Retinal pigment epithelial cell (primary cell): ENCODE measurements at regions not wholly inside any gene's neighbourhood (a gene's known extent, or its start where the extent isn't known, plus 50 kb on each side); places are given as distances from the start of the nearest gene placed in this dataset.

Experiments used
- DNase-seq: peaks from one replicate; pipeline ENCODE4 v3.0.0-alpha.2; 2010; ENCODE audit warnings: low read depth
- H3K4me3 ChIP-seq: 2 replicates; pipeline ENCODE4 v1.5.1; 2011; ENCODE audit warnings: mild to moderate bottlenecking, low read length, control low read depth, moderate library complexity
- CTCF ChIP-seq: conservative IDR thresholded peaks from 2 replicates; pipeline ENCODE4 v1.5.1; 2011; ENCODE audit warnings: low read depth, low read length, control low read depth, inconsistent platforms

- TF ChIP-seq CTCF, result no peak
- DNase-seq, result no peak
- no peak overlapping the region for H3K4me3 ChIP-seq
These were observed 256.3 kb upstream of the SDK2 start for GRCh38 chr17:73900516-73900915.

- H3K4me3 ChIP-seq, result no peak overlapping the region
- DNase-seq, result no peak
- TF ChIP-seq CTCF, result no peak
These were observed 257.0 kb upstream of the SDK2 start for GRCh38 chr17:73901249-73901648.

- DNase-seq, result no peak
- no peak for TF ChIP-seq CTCF
- H3K4me3 ChIP-seq, result no peak overlapping the region
These were observed 257.6 kb upstream of the SDK2 start for GRCh38 chr17:73901661-73902415.

GRCh38 chr17:73902416-73903181 lies 258.4 kb upstream of the SDK2 start:
- DNase-seq, result no peak
- H3K4me3 ChIP-seq, result no peak overlapping the region
- TF ChIP-seq CTCF, result no peak

GRCh38 chr17:73906896-73907870 lies 262.9 kb upstream of the SDK2 start:
- no peak overlapping the region for H3K4me3 ChIP-seq
- no peak for DNase-seq
- no peak for TF ChIP-seq CTCF

- H3K4me3 ChIP-seq, result no peak overlapping the region
- TF ChIP-seq CTCF, result no peak
- no peak for DNase-seq
These were observed 264.9 kb upstream of the SDK2 start for GRCh38 chr17:73909186-73909585.
